WTC11 (cell line): ENCODE measurements at regions not wholly inside any gene's neighbourhood (a gene's known extent, or its start where the extent isn't known, plus 50 kb on each side); places are given as distances from the start of the nearest gene placed in this dataset.

Source experiments
- ATAC-seq: fragments of 200-7000 bp; cut with Tn5 transposase; 2 replicates; pipeline ENCODE4 v1.10.0; 2021; ENCODE audit warnings: mild to moderate bottlenecking, moderate library complexity
- CTCF ChIA-PET: fragments of 300-600 bp; sonication (Branson Sonifier 250); formaldehyde crosslinking; loops from one replicate; lab custom pipeline; 2021; ENCODE audit warnings: antibody characterized with exemption; lab: Charles Lee
- POLR2A ChIA-PET: fragments of 350-600 bp; sonication (Branson Sonifier 250); formaldehyde crosslinking; loops from one replicate; lab custom pipeline; 2021; ENCODE audit warnings: antibody characterized with exemption; lab: Charles Lee
- DNase-seq: peaks from one replicate; pipeline ENCODE4 v3.0.0; 2021; ENCODE audit warnings: low spot score
- H3K27ac Mint-ChIP-seq: 2 replicates; pipeline ENCODE4 v1.8.0; 2021; ENCODE audit warnings: mixed read lengths
- H3K27me3 Mint-ChIP-seq: 2 replicates; pipeline ENCODE4 v1.8.0; 2021; ENCODE audit warnings: low read depth, mild to moderate bottlenecking, moderate library complexity, mixed read lengths
- H3K36me3 Mint-ChIP-seq: 2 replicates; pipeline ENCODE4 v1.8.0; 2021; ENCODE audit warnings: mixed read lengths
- H3K4me1 Mint-ChIP-seq: 2 replicates; pipeline ENCODE4 v1.8.0; 2022; ENCODE audit warnings: mixed read lengths
- H3K4me3 Mint-ChIP-seq: 2 replicates; pipeline ENCODE4 v1.8.0; 2021; ENCODE audit warnings: mild to moderate bottlenecking, moderate library complexity, mixed read lengths
- H3K9me3 Mint-ChIP-seq: 2 replicates; pipeline ENCODE4 v1.8.0; 2021; ENCODE audit warnings: mixed read lengths
- AR ChIP-seq: fragments of 250-450 bp; sonication (Bioruptor Pico); IDR thresholded peaks from 2 replicates; pipeline ENCODE4 v1.9.0; 2021; ENCODE audit warnings: mild to moderate bottlenecking
- ATF1 ChIP-seq: sonication (generic); formaldehyde crosslinking; IDR thresholded peaks from 2 replicates; pipeline ENCODE4 v1.8.1; 2023; ENCODE audit warnings: mild to moderate bottlenecking, moderate library complexity, missing genetic modification reagents
- ATF3 ChIP-seq: sonication (generic); formaldehyde crosslinking; conservative IDR thresholded peaks from 2 replicates; pipeline ENCODE4 v1.8.1; 2022; ENCODE audit warnings: mild to moderate bottlenecking, missing genetic modification reagents
- CDX4 ChIP-seq: fragments of 250-450 bp; sonication (Bioruptor Pico); IDR thresholded peaks from 2 replicates; pipeline ENCODE4 v1.9.0; 2021; ENCODE audit warnings: moderate library complexity, mild to moderate bottlenecking, inconsistent platforms, borderline replicate concordance
- FOXJ3 ChIP-seq: sonication (generic); formaldehyde crosslinking; IDR thresholded peaks from 2 replicates; pipeline ENCODE4 v1.9.0; 2021; ENCODE audit warnings: missing genetic modification reagents, mild to moderate bottlenecking, borderline replicate concordance
- FOXP4 ChIP-seq: sonication (generic); formaldehyde crosslinking; IDR thresholded peaks from 2 replicates; pipeline ENCODE4 v1.8.0; 2022; ENCODE audit warnings: mild to moderate bottlenecking, missing genetic modification reagents
- NR2C2 ChIP-seq: sonication (generic); formaldehyde crosslinking; IDR thresholded peaks from 2 replicates; pipeline ENCODE4 v1.8.0; 2022; ENCODE audit warnings: mild to moderate bottlenecking, missing genetic modification reagents
- NR3C1 ChIP-seq: sonication (generic); formaldehyde crosslinking; conservative IDR thresholded peaks from 2 replicates; pipeline ENCODE4 v1.8.1; 2023; ENCODE audit warnings: low read depth, mild to moderate bottlenecking, missing genetic modification reagents
- RORB ChIP-seq: fragments of 250-450 bp; sonication (Bioruptor Pico); IDR thresholded peaks from 2 replicates; pipeline ENCODE4 v1.9.0; 2021; ENCODE audit warnings: mild to moderate bottlenecking
- SMAD4 ChIP-seq: sonication (generic); formaldehyde crosslinking; IDR thresholded peaks from 2 replicates; pipeline ENCODE4 v1.8.0; 2022; ENCODE audit warnings: mild to moderate bottlenecking, missing genetic modification reagents
- SOX15 ChIP-seq: fragments of 250-450 bp; sonication (Bioruptor Pico); IDR thresholded peaks from 2 replicates; pipeline ENCODE4 v1.9.0; 2021; ENCODE audit warnings: mild to moderate bottlenecking
- SP1 ChIP-seq: sonication (generic); formaldehyde crosslinking; conservative IDR thresholded peaks from 2 replicates; pipeline ENCODE4 v1.8.1; 2022; ENCODE audit warnings: missing genetic modification reagents
- ZBTB43 ChIP-seq: sonication (generic); formaldehyde crosslinking; IDR thresholded peaks from 2 replicates; pipeline ENCODE4 v1.8.1; 2023; ENCODE audit warnings: mild to moderate bottlenecking, missing genetic modification reagents
- ZNF121 ChIP-seq: sonication (generic); formaldehyde crosslinking; IDR thresholded peaks from 2 replicates; pipeline ENCODE4 v1.8.0; 2023; ENCODE audit warnings: missing genetic modification reagents
- TF ChIP-seq, protein P1 (sequence below): fragments of 250-450 bp; sonication (Bioruptor Pico); conservative IDR thresholded peaks from 2 replicates; pipeline ENCODE4 v1.9.0; 2021; ENCODE audit warnings: mild to moderate bottlenecking

DNA sequence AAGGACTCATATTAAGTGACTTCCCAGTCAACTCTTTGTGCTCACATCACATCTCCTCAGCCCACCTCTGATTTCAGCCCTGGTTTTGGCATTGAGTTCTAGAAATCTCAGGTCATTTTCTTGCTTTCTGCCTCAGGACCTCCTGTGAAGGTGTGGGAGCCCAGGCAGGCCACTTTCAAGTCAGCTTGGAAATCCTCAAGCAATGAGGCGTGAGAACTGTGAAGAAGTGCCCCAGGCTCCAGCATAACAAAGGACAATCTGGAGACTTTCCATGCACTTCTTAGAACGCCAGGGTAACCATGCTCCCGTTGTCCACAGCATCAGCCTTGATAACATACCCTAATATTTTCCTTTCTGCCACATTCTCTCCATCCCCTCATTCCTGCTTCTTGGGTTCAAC, 131.2 kb upstream of the MAP3K1 start:
- POLR2A ChIA-PET, result no interaction called here
- ATAC-seq, result peak; percentile 30; the same call in 1 of the 2 replicates

GRCh38 chr5:56683733-56684132, 131.6 kb upstream of the MAP3K1 start:
- H3K36me3 Mint-ChIP-seq, result no peaks in the 10 kb centered on the region
- no peak for ATAC-seq
- ChIA-PET CTCF (no interaction called here), POLR2A (no interaction called here)
- H3K27ac Mint-ChIP-seq, result no peak overlapping the region
- peaks cover 24% of the 10 kb centered on the region for H3K4me1 Mint-ChIP-seq
- no peak overlapping the region for H3K4me3 Mint-ChIP-seq
- H3K27me3 Mint-ChIP-seq, result no peaks in the 10 kb centered on the region
- no peaks in the 10 kb centered on the region for H3K9me3 Mint-ChIP-seq
- TF ChIP-seq FOXP4 (CRISPR knock-in tag) (no peak), CDX4 (no peak), ATF1 (CRISPR knock-in tag) (no peak), NR3C1 (no peak)
- TF ChIP-seq, protein P1, sequence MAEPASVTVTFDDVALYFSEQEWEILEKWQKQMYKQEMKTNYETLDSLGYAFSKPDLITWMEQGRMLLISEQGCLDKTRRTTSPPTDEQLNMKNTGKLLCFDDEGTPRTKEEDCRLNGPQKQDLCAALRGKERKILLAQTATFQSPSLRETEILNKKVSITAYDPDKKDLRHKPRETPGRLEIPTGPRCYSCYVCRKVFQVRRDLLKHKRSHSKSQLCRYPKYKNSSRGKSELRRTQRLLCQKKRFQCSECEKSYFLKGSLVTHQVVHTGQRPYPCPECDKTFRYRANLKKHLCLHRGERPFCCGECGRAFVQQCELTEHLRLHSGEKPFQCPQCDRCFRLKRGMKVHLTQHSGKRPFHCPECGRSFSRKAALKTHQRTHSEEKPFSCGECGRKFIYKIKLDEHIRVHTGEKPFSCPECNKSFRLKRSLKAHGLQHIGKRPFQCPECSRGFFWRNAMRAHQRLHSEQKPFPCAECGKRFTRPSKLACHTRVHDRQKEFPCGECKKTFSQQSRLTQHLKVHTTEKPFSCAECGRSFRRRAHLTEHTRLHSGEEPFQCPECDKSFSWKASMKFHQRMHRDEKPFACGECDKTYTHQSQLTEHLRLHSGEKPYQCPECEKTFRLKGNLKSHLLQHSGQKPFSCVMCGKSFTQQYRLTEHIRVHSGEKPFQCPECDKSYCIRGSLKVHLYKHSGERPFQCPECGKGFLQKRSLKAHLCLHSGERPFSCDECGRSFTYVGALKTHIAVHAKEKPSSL (CRISPR knock-in tag), result no peak
- DNase-seq, result no peak

More for the DNA sequence above, 131.2 kb upstream of the MAP3K1 start:
- no peaks in the 10 kb centered on the region for H3K9me3 Mint-ChIP-seq
- no peak for TF ChIP-seq ZBTB43
- TF ChIP-seq RORB (CRISPR knock-in tag), result no peak
- TF ChIP-seq SMAD4 (CRISPR knock-in tag), result no peak
- no peak for TF ChIP-seq ATF1 (CRISPR knock-in tag)
- no peak for TF ChIP-seq ATF3 (CRISPR knock-in tag)
- TF ChIP-seq NR2C2, result no peak
- no peak for TF ChIP-seq ZNF121 (CRISPR knock-in tag)
- TF ChIP-seq, protein P1 (CRISPR knock-in tag), result no peak
- TF ChIP-seq FOXJ3, result no peak
- TF ChIP-seq SP1, result no peak
- TF ChIP-seq AR, result no peak
- TF ChIP-seq SOX15 (CRISPR knock-in tag), result no peak
- no peaks in the 10 kb centered on the region for H3K27me3 Mint-ChIP-seq
- H3K4me1 Mint-ChIP-seq, result peaks cover 24% of the 10 kb centered on the region
- no peak overlapping the region for H3K27ac Mint-ChIP-seq
- no peak overlapping the region for H3K4me3 Mint-ChIP-seq
- no peaks in the 10 kb centered on the region for H3K36me3 Mint-ChIP-seq
- no peak for DNase-seq
- CTCF ChIA-PET, result no interaction called here
